Caco-2 (cell line): ENCODE measurements at regions not wholly inside any gene's neighbourhood (a gene's known extent, or its start where the extent isn't known, plus 50 kb on each side); places are given as distances from the start of the nearest gene placed in this dataset.

ENCODE experiments used
- BruUV-seq: library from RNA; stranded (reverse); fragments of 400-500 nt; replicated peaks from 2 replicates; lab custom pipeline; 2021; lab: Mats Ljungman, UMichigan
- CTCF ChIA-PET: fragments of 300-600 bp; sonication (Branson Sonifier 250); formaldehyde crosslinking; loops from one replicate; lab custom pipeline; 2022; ENCODE audit warnings: antibody characterized with exemption; lab: Charles Lee
- POLR2A ChIA-PET: fragments of 300-600 bp; sonication (Branson Sonifier 250); formaldehyde crosslinking; loops from one replicate; lab custom pipeline; 2022; ENCODE audit warnings: antibody characterized with exemption; lab: Charles Lee
- DNase-seq, 2 experiments: peaks; one replicate each; pipeline versions ENCODE4 v3.0.0 to v3.0.0-alpha.2; 2020 to 2022
- H3K27me3 ChIP-seq: replicated peaks from 2 replicates; pipeline ENCODE4 v1.6.0; 2011; ENCODE audit warnings: low read length; ENCODE audit not compliant: control insufficient read depth, insufficient read depth
- H3K36me3 ChIP-seq: 2 replicates; pipeline ENCODE4 v1.5.1; 2011; ENCODE audit warnings: low read length; ENCODE audit not compliant: control insufficient read depth, insufficient read depth
- H3K4me1 ChIP-seq: fragments of 250-450 bp; sonication (Bioruptor Pico); 2 replicates; pipeline ENCODE4 v1.5.1; 2020; ENCODE audit warnings: mild to moderate bottlenecking
- H3K4me3 ChIP-seq: 2 replicates; pipeline ENCODE4 v1.5.1; 2011; ENCODE audit warnings: low read depth, mild to moderate bottlenecking, control low read depth, low read length
- H3K9me3 ChIP-seq: fragments of 250-450 bp; sonication (Bioruptor Pico); 2 replicates; pipeline ENCODE4 v1.5.1; 2020; ENCODE audit warnings: mild to moderate bottlenecking, moderate library complexity
- H3K27ac Mint-ChIP-seq: one replicate; pipeline ENCODE4 v1.8.0; 2022; ENCODE audit warnings: mixed read lengths; ENCODE audit not compliant: unreplicated experiment
- H3K27me3 Mint-ChIP-seq: one replicate; pipeline ENCODE4 v1.8.0; 2022; ENCODE audit warnings: mixed read lengths; ENCODE audit not compliant: insufficient read depth, unreplicated experiment
- H3K36me3 Mint-ChIP-seq: one replicate; pipeline ENCODE4 v1.8.0; 2022; ENCODE audit warnings: mild to moderate bottlenecking, mixed read lengths; ENCODE audit not compliant: insufficient read depth, unreplicated experiment
- H3K4me1 Mint-ChIP-seq: one replicate; pipeline ENCODE4 v1.8.0; 2022; ENCODE audit warnings: low read depth, mixed read lengths; ENCODE audit not compliant: unreplicated experiment
- H3K4me3 Mint-ChIP-seq: one replicate; pipeline ENCODE4 v1.8.0; 2022; ENCODE audit warnings: mild to moderate bottlenecking, moderate library complexity, mixed read lengths; ENCODE audit not compliant: unreplicated experiment
- H3K9me3 Mint-ChIP-seq: one replicate; pipeline ENCODE4 v1.8.0; 2022; ENCODE audit warnings: mixed read lengths; ENCODE audit not compliant: unreplicated experiment
- CTCF ChIP-seq, 2 experiments: fragments of 200-600 bp in 1 of 2; IDR thresholded peaks; 1 replicate in 1 of 2; 2 replicates in 1 of 2; pipeline versions ENCODE4 v1.5.1 to v1.8.0; 2011 to 2022; ENCODE audit warnings: antibody characterized with exemption in 1 of 2, control low read depth in 1 of 2, inconsistent platforms in 1 of 2, low read depth in 1 of 2, low read length in 1 of 2, mild to moderate bottlenecking in 1 of 2, moderate library complexity in 1 of 2; ENCODE audit not compliant: insufficient read depth in 1 of 2, severe bottlenecking in 1 of 2, unreplicated experiment in 1 of 2
- intact Hi-C: fragments of 100-400 bp; cut with micrococcal nuclease; formaldehyde crosslinking; loops from one replicate; pipeline ENCODE4 v1.10.0; 2022; ENCODE audit not compliant: unreplicated experiment

DNA sequence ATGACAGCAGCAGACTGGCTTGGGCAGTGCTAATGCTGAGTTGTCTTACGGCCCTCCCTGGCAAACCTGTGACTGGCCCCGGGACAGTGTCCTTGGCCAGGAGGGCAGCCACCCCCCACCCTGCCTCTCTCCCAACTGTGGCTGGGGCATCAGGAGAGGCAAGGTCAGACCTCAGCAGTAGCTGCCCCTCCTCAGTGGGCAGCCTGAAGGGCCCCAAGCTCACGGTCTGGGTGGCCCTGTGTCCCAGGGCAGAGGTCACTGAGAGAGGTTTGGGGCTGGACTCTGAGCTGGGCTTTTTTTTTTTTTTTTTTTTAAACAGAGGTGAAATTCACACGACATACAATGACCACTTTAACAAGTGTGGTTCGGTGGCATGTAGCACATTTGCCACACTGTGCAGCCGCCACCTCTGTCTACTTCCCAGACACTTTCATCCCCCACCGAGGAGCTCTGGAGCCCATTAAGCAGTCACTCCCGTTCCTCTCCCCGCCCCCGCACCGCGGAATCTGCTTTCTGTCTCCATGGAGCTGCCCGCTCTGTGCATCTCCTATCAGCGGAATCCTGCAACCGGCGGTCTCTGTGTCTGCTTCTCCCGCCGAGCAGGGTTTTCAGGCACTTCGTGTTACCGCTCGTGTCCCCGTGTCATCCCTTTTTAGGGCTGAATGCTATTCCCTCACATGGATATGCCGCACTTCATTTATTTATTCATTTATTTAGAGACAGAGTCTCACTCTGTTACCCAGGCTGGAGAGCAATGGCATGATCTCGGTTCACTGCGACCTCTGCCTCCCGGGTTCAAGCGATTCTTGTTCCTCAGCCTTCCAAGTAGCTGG is 67.9 kb upstream of the GATA5 start:
- Histone ChIP-seq H3K4me3 (no peak overlapping the region), H3K36me3 (no peaks in the 10 kb centered on the region), H3K4me1 (no peaks in the 10 kb centered on the region; the same call in 1 of the 2 replicates), H3K27me3 (no peaks in the 10 kb centered on the region), H3K9me3 (peaks cover 11% of the 10 kb centered on the region)
- peaks cover 5% of the 10 kb centered on the region for H3K36me3 Mint-ChIP-seq
- H3K4me3 Mint-ChIP-seq: no peak overlapping the region
- intact Hi-C loops: no loop called here
- ChIA-PET CTCF (no interaction called here), POLR2A (interaction anchor here (0.6 kb wide), 1 partner anchor 18 kb away, joined by 4 read pairs; no protein-coding TSS in a partner anchor)
- no peaks in the 10 kb centered on the region for H3K27me3 Mint-ChIP-seq
- H3K9me3 Mint-ChIP-seq: no peaks in the 10 kb centered on the region
- DNase-seq: no peak
- TF ChIP-seq CTCF (IDR thresholded peaks at IDR 0.05; ENCODE audit: insufficient read depth in 1 of 2, low read depth in 1 of 2, low read length in 1 of 2, severe bottlenecking in 1 of 2, unreplicated experiment in 1 of 2): no peak
- no peak overlapping the region for H3K27ac Mint-ChIP-seq
- no TSS peak for BruUV-seq
- no peaks in the 10 kb centered on the region for H3K4me1 Mint-ChIP-seq

GRCh38 chr20:62544505-62545055 is 68.8 kb upstream of the GATA5 start:
- Histone ChIP-seq H3K9me3 (peaks cover 11% of the 10 kb centered on the region), H3K36me3 (no peaks in the 10 kb centered on the region), H3K4me3 (no peak overlapping the region), H3K4me1 (no peaks in the 10 kb centered on the region; the same call in 1 of the 2 replicates), H3K27me3 (no peaks in the 10 kb centered on the region)
- ChIA-PET POLR2A (no interaction called here), CTCF (no interaction called here)
- Mint-ChIP-seq H3K4me1 (no peaks in the 10 kb centered on the region), H3K36me3 (peaks cover 5% of the 10 kb centered on the region), H3K27ac (no peak overlapping the region), H3K4me3 (no peak overlapping the region), H3K9me3 (no peaks in the 10 kb centered on the region), H3K27me3 (no peaks in the 10 kb centered on the region)
- no TSS peak for BruUV-seq
- intact Hi-C loops: no loop called here
- DNase-seq: no peak
- no peak for TF ChIP-seq CTCF (IDR thresholded peaks at IDR 0.05; ENCODE audit: insufficient read depth in 1 of 2, low read depth in 1 of 2, low read length in 1 of 2, severe bottlenecking in 1 of 2, unreplicated experiment in 1 of 2)

DNA sequence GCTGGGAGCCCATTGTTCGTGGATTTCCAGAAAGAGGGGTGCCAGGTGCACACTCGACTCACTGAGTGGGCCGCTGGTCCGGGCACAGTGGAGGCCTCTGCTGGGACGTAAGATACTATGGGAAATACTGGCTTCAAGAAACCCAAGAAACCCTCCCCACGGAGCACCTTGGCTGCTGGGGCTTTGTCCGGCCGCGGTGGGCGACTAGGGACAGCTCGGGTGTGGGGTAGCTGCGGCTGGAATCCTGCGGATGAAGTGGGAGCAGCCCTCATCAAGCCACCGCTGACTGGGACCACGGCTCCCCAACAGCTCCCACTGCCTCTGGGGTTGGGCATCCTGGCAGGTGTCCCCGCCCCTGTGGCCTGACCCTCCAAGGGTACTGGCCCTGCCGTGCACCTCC is 69.5 kb upstream of the GATA5 start:
- no peak overlapping the region for H3K4me3 ChIP-seq
- BruUV-seq: no TSS peak
- DNase-seq: no peak
- H3K9me3 ChIP-seq: peaks cover 11% of the 10 kb centered on the region
- intact Hi-C loops: no loop called here
- Mint-ChIP-seq H3K27ac (no peak overlapping the region), H3K36me3 (peaks cover 5% of the 10 kb centered on the region), H3K4me1 (peaks cover 1% of the 10 kb centered on the region), H3K9me3 (no peaks in the 10 kb centered on the region), H3K4me3 (no peak overlapping the region), H3K27me3 (no peaks in the 10 kb centered on the region)
- H3K4me1 ChIP-seq: no peaks in the 10 kb centered on the region; the same call in 1 of the 2 replicates
- ChIA-PET POLR2A (no interaction called here), CTCF (no interaction called here)
- no peaks in the 10 kb centered on the region for H3K27me3 ChIP-seq
- TF ChIP-seq CTCF (IDR thresholded peaks at IDR 0.05; ENCODE audit: insufficient read depth in 1 of 2, low read depth in 1 of 2, low read length in 1 of 2, severe bottlenecking in 1 of 2, unreplicated experiment in 1 of 2): no peak
- H3K36me3 ChIP-seq: no peaks in the 10 kb centered on the region
